ENCODE measurements at regions not wholly inside any gene's neighbourhood (a gene's known extent, or its start where the extent isn't known, plus 50 kb on each side); places are given as distances from the start of the nearest gene placed in this dataset.

- H3K27ac Mint-ChIP-seq: no peak overlapping the region
- no peak overlapping the region for H3K4me3 Mint-ChIP-seq
- ATAC-seq (no peak), DNase-seq (no peak)
- no peaks in the 10 kb centered on the region for H3K4me1 Mint-ChIP-seq (ENCODE audit: low read depth)
- no peaks in the 10 kb centered on the region for H3K27me3 Mint-ChIP-seq (ENCODE audit: low read depth)
- no peaks in the 10 kb centered on the region for H3K9me3 Mint-ChIP-seq (ENCODE audit: insufficient read depth)
- ChIA-PET POLR2A (no interaction called here), CTCF (no interaction called here)
- no peaks in the 10 kb centered on the region for H3K36me3 Mint-ChIP-seq (ENCODE audit: low read depth)
Observed at GRCh38 chr4:27514711-27515110, 654.1 kb downstream of the STIM2 start.

- ChIA-PET POLR2A (no interaction called here), CTCF (no interaction called here)
- Mint-ChIP-seq H3K27ac (no peak overlapping the region), H3K4me1 (ENCODE audit: low read depth) (no peaks in the 10 kb centered on the region), H3K36me3 (ENCODE audit: low read depth) (no peaks in the 10 kb centered on the region), H3K9me3 (ENCODE audit: insufficient read depth) (no peaks in the 10 kb centered on the region), H3K4me3 (no peak overlapping the region), H3K27me3 (ENCODE audit: low read depth) (no peaks in the 10 kb centered on the region)
- DNase-seq (no peak), ATAC-seq (no peak)
Observed at GRCh38 chr4:27515140-27515539, 654.5 kb downstream of the STIM2 start.

GRCh38 chr4:27518876-27519275, 658.2 kb downstream of the STIM2 start:
- H3K4me1 Mint-ChIP-seq (ENCODE audit: low read depth): no peaks in the 10 kb centered on the region
- DNase-seq (no peak), ATAC-seq (no peak)
- H3K9me3 Mint-ChIP-seq (ENCODE audit: insufficient read depth): no peaks in the 10 kb centered on the region
- H3K27me3 Mint-ChIP-seq (ENCODE audit: low read depth): no peaks in the 10 kb centered on the region
- H3K27ac Mint-ChIP-seq: no peak overlapping the region
- ChIA-PET CTCF (no interaction called here), POLR2A (no interaction called here)
- no peak overlapping the region for H3K4me3 Mint-ChIP-seq
- no peaks in the 10 kb centered on the region for H3K36me3 Mint-ChIP-seq (ENCODE audit: low read depth)

- ChIA-PET POLR2A (no interaction called here), CTCF (no interaction called here)
- no peaks in the 10 kb centered on the region for H3K4me1 Mint-ChIP-seq (ENCODE audit: low read depth)
- peaks cover 6% of the 10 kb centered on the region for H3K9me3 Mint-ChIP-seq (ENCODE audit: insufficient read depth)
- no peak for DNase-seq
- no peaks in the 10 kb centered on the region for H3K27me3 Mint-ChIP-seq (ENCODE audit: low read depth)
- H3K27ac Mint-ChIP-seq: no peak overlapping the region
- no peaks in the 10 kb centered on the region for H3K36me3 Mint-ChIP-seq (ENCODE audit: low read depth)
- ATAC-seq: no peak
- no peak overlapping the region for H3K4me3 Mint-ChIP-seq
Observed at GRCh38 chr4:27524224-27524623, 663.6 kb downstream of the STIM2 start.

GRCh38 chr4:27534488-27534887, 673.8 kb downstream of the STIM2 start:
- Mint-ChIP-seq H3K4me3 (no peak overlapping the region), H3K36me3 (ENCODE audit: low read depth) (no peaks in the 10 kb centered on the region), H3K4me1 (ENCODE audit: low read depth) (no peaks in the 10 kb centered on the region), H3K27ac (no peak overlapping the region), H3K27me3 (ENCODE audit: low read depth) (no peaks in the 10 kb centered on the region), H3K9me3 (ENCODE audit: insufficient read depth) (no peaks in the 10 kb centered on the region)
- CTCF ChIA-PET: no interaction called here
- no peak for DNase-seq
- no peak for ATAC-seq
- POLR2A ChIA-PET: no interaction called here

GRCh38 chr4:27568236-27568951, 707.8 kb downstream of the STIM2 start:
- Mint-ChIP-seq H3K4me1 (ENCODE audit: low read depth) (no peaks in the 10 kb centered on the region), H3K27me3 (ENCODE audit: low read depth) (no peaks in the 10 kb centered on the region), H3K36me3 (ENCODE audit: low read depth) (no peaks in the 10 kb centered on the region), H3K27ac (no peak overlapping the region), H3K9me3 (ENCODE audit: insufficient read depth) (no peaks in the 10 kb centered on the region), H3K4me3 (no peak overlapping the region)
- ChIA-PET CTCF (no interaction called here), POLR2A (no interaction called here)
- no peak for ATAC-seq
- DNase-seq: no peak

- H3K4me3 Mint-ChIP-seq: no peak overlapping the region
- DNase-seq (no peak), ATAC-seq (no peak)
- CTCF ChIA-PET: no interaction called here
- no peaks in the 10 kb centered on the region for H3K27me3 Mint-ChIP-seq (ENCODE audit: low read depth)
- no peaks in the 10 kb centered on the region for H3K36me3 Mint-ChIP-seq (ENCODE audit: low read depth)
- POLR2A ChIA-PET: no interaction called here
- H3K4me1 Mint-ChIP-seq (ENCODE audit: low read depth): no peaks in the 10 kb centered on the region
- peaks cover under 1% of the 10 kb centered on the region for H3K9me3 Mint-ChIP-seq (ENCODE audit: insufficient read depth)
- no peak overlapping the region for H3K27ac Mint-ChIP-seq
Observed at GRCh38 chr4:27568952-27569319, 708.3 kb downstream of the STIM2 start.

- no peaks in the 10 kb centered on the region for H3K27me3 Mint-ChIP-seq (ENCODE audit: low read depth)
- H3K4me3 Mint-ChIP-seq: no peak overlapping the region
- H3K36me3 Mint-ChIP-seq (ENCODE audit: low read depth): no peaks in the 10 kb centered on the region
Observed at GRCh38 chr4:27574743-27575142, 714.1 kb downstream of the STIM2 start.

GRCh38 chr4:27577951-27578350, 717.3 kb downstream of the STIM2 start:
- H3K4me1 Mint-ChIP-seq (ENCODE audit: low read depth): no peaks in the 10 kb centered on the region
- H3K27ac Mint-ChIP-seq: no peak overlapping the region
- no peaks in the 10 kb centered on the region for H3K27me3 Mint-ChIP-seq (ENCODE audit: low read depth)
- ChIA-PET CTCF (no interaction called here), POLR2A (no interaction called here)
- ATAC-seq (no peak), DNase-seq (no peak)
- no peak overlapping the region for H3K4me3 Mint-ChIP-seq
- H3K36me3 Mint-ChIP-seq (ENCODE audit: low read depth): no peaks in the 10 kb centered on the region
- peaks cover 3% of the 10 kb centered on the region for H3K9me3 Mint-ChIP-seq (ENCODE audit: insufficient read depth)

More at GRCh38 chr4:27574743-27575142, 714.1 kb downstream of the STIM2 start:
- ChIA-PET POLR2A (no interaction called here), CTCF (no interaction called here)
- Mint-ChIP-seq H3K9me3 (ENCODE audit: insufficient read depth) (peaks cover 3% of the 10 kb centered on the region), H3K27ac (no peak overlapping the region), H3K4me1 (ENCODE audit: low read depth) (no peaks in the 10 kb centered on the region)
- ATAC-seq (no peak), DNase-seq (no peak)

- CTCF ChIA-PET: no interaction called here
- ATAC-seq: no peak
- DNase-seq: no peak
- Mint-ChIP-seq H3K36me3 (ENCODE audit: low read depth) (no peaks in the 10 kb centered on the region), H3K27ac (no peak overlapping the region), H3K27me3 (ENCODE audit: low read depth) (no peaks in the 10 kb centered on the region), H3K4me3 (no peak overlapping the region), H3K9me3 (ENCODE audit: insufficient read depth) (no peaks in the 10 kb centered on the region), H3K4me1 (ENCODE audit: low read depth) (no peaks in the 10 kb centered on the region)
- POLR2A ChIA-PET: no interaction called here
Observed at GRCh38 chr4:27592738-27593137, 732.1 kb downstream of the STIM2 start.

- DNase-seq (no peak), ATAC-seq (no peak)
- H3K4me1 Mint-ChIP-seq (ENCODE audit: low read depth): no peaks in the 10 kb centered on the region
- H3K27ac Mint-ChIP-seq: no peak overlapping the region
- H3K36me3 Mint-ChIP-seq (ENCODE audit: low read depth): no peaks in the 10 kb centered on the region
- ChIA-PET POLR2A (no interaction called here), CTCF (no interaction called here)
- H3K9me3 Mint-ChIP-seq (ENCODE audit: insufficient read depth): no peaks in the 10 kb centered on the region
- H3K27me3 Mint-ChIP-seq (ENCODE audit: low read depth): no peaks in the 10 kb centered on the region
- H3K4me3 Mint-ChIP-seq: no peak overlapping the region
Observed at GRCh38 chr4:27594922-27595321, 734.3 kb downstream of the STIM2 start.

- H3K36me3 Mint-ChIP-seq (ENCODE audit: low read depth): no peaks in the 10 kb centered on the region
- no peak overlapping the region for H3K27ac Mint-ChIP-seq
- ChIA-PET CTCF (no interaction called here), POLR2A (no interaction called here)
- H3K4me1 Mint-ChIP-seq (ENCODE audit: low read depth): no peaks in the 10 kb centered on the region
- no peaks in the 10 kb centered on the region for H3K27me3 Mint-ChIP-seq (ENCODE audit: low read depth)
- DNase-seq: no peak
- H3K4me3 Mint-ChIP-seq: no peak overlapping the region
- H3K9me3 Mint-ChIP-seq (ENCODE audit: insufficient read depth): no peaks in the 10 kb centered on the region
- no peak for ATAC-seq
Observed at GRCh38 chr4:27595571-27596360, 735.1 kb downstream of the STIM2 start.

- ChIA-PET POLR2A (no interaction called here), CTCF (no interaction called here)
- H3K4me1 Mint-ChIP-seq (ENCODE audit: low read depth): no peaks in the 10 kb centered on the region
- ATAC-seq: no peak
- no peaks in the 10 kb centered on the region for H3K27me3 Mint-ChIP-seq (ENCODE audit: low read depth)
- no peak overlapping the region for H3K4me3 Mint-ChIP-seq
- no peaks in the 10 kb centered on the region for H3K9me3 Mint-ChIP-seq (ENCODE audit: insufficient read depth)
- no peaks in the 10 kb centered on the region for H3K36me3 Mint-ChIP-seq (ENCODE audit: low read depth)
- H3K27ac Mint-ChIP-seq: no peak overlapping the region
- no peak for DNase-seq
Observed at GRCh38 chr4:27602172-27602571, 741.5 kb downstream of the STIM2 start.

All from activated CD8-positive, alpha-beta T cell treated with anti-CD3 and anti-CD28 coated beads, Interleukin-2, amount 10 ng/mL, durations not matched to agents 7 days and 5 days (primary cell).